ENCODE measurements at regions not wholly inside any gene's neighbourhood (a gene's known extent, or its start where the extent isn't known, plus 50 kb on each side); places are given as distances from the start of the nearest gene placed in this dataset.

DNA sequence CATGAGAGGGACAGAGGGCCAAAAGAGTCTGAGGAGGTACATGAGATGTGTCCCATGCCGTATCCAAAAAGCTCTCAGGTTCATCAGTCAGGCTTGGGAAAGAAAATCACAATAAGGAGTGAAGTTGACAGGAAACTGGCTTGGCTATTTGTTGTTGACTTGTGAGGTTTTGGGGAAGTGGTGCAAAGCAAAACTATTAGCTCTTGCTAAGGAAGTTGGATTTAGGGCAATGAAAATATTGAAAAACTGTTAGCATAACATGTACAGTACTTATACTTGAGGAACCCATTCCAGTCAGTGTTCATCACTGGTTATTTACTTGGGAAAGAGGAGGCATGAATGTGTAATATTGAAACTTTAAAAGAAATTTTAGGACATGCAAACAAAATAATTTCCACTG is 145.9 kb downstream of the DUSP6 start:
- no peak overlapping the region for H3K23ac ChIP-seq (ENCODE audit: low read depth, low read length, poor library complexity)
- H3K4me3 ChIP-seq (ENCODE audit: low read length in 2 of 2) = no peak overlapping the region
- H2BK15ac ChIP-seq (ENCODE audit: low read length) = no peak overlapping the region
- H2AK5ac ChIP-seq (ENCODE audit: low read depth, low read length) = no peak overlapping the region
- no peak for DNase-seq (ENCODE audit: low spot score)
- no peak overlapping the region for H3K14ac ChIP-seq (ENCODE audit: low read length)
- no peak overlapping the region for H4K8ac ChIP-seq (ENCODE audit: low read depth, low read length)
- no peak overlapping the region for H3K18ac ChIP-seq (ENCODE audit: low read length)
- no peaks in the 10 kb centered on the region for H3K36me3 ChIP-seq (replicated peaks in 1 of 2; ENCODE audit: control insufficient read depth in 2 of 2, insufficient read depth in 2 of 2, low read length in 2 of 2)
- no peaks in the 10 kb centered on the region for H3K27me3 ChIP-seq (ENCODE audit: control insufficient read depth in 3 of 3, insufficient read depth in 3 of 3, low read depth in 1 of 3, low read length in 3 of 3)
- H3K4me1 ChIP-seq (ENCODE audit: control insufficient read depth in 2 of 2, insufficient read depth in 1 of 2, low read depth in 1 of 2, low read length in 2 of 2) = peaks cover 3 to 20% of the 10 kb centered on the region in 2 donors
- no peak overlapping the region for H4K91ac ChIP-seq (ENCODE audit: low read depth, low read length, poor library complexity)
- no peaks in the 10 kb centered on the region for H3K9me3 ChIP-seq (replicated peaks in 1 of 2; ENCODE audit: control insufficient read depth in 2 of 2, insufficient read depth in 1 of 2, low read depth in 1 of 2, low read length in 2 of 2)
- no peak overlapping the region for H3K27ac ChIP-seq (replicated peaks; ENCODE audit: low read length)
- no peak overlapping the region for H3K9ac ChIP-seq (ENCODE audit: low read depth, low read length, poor library complexity)
- H3K79me1 ChIP-seq (ENCODE audit: low read depth, low read length) = no peaks in the 10 kb centered on the region
- H3K4me2 ChIP-seq (ENCODE audit: insufficient read depth, low read length, poor library complexity, severe bottlenecking) = no peak overlapping the region
- H2BK120ac ChIP-seq (ENCODE audit: low read depth, low read length) = no peak overlapping the region
- H2BK5ac ChIP-seq (ENCODE audit: low read length) = no peak overlapping the region
- no peak overlapping the region for H2AFZ ChIP-seq (ENCODE audit: low read length)
- H3K4ac ChIP-seq (ENCODE audit: low read length) = no peak overlapping the region
- H2BK12ac ChIP-seq (ENCODE audit: low read length) = no peak overlapping the region
- WGBS, 2 donors (ENCODE audit: extremely low coverage in 2 of 2, insufficient read length in 2 of 2, insufficient replicate concordance in 1 of 2) = no CpG with 5 or more reads among the region's 1 CpG

DNA sequence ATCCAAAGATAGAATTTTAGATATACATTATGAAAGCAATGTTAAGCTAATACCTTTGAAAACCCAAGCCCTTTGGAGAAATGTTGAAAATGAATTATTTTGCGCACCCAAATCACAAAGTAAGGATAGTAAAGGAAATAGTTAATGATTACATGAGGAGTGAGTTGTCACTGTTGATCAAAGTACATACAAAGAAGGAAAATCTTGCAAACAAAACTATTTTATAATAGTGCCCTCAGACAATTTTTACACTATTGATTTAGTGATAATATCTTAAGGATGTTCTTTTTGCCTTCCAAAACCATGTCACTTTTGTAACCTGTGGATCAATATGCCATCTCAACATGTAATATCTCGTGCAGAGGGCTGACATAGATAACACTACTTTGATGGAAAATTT is 146.8 kb downstream of the DUSP6 start:
- no peak overlapping the region for H2BK15ac ChIP-seq (ENCODE audit: low read length)
- H3K23ac ChIP-seq (ENCODE audit: low read depth, low read length, poor library complexity) = no peak overlapping the region
- H3K4ac ChIP-seq (ENCODE audit: low read length) = no peak overlapping the region
- H3K4me1 ChIP-seq (ENCODE audit: control insufficient read depth in 2 of 2, insufficient read depth in 1 of 2, low read depth in 1 of 2, low read length in 2 of 2) = peaks cover 3 to 18% of the 10 kb centered on the region in 2 donors
- H3K14ac ChIP-seq (ENCODE audit: low read length) = no peak overlapping the region
- H3K27ac ChIP-seq (replicated peaks; ENCODE audit: low read length) = no peak overlapping the region
- H3K9ac ChIP-seq (ENCODE audit: low read depth, low read length, poor library complexity) = no peak overlapping the region
- no peak overlapping the region for H3K18ac ChIP-seq (ENCODE audit: low read length)
- no peak overlapping the region for H2BK120ac ChIP-seq (ENCODE audit: low read depth, low read length)
- H3K27me3 ChIP-seq (ENCODE audit: control insufficient read depth in 3 of 3, insufficient read depth in 3 of 3, low read depth in 1 of 3, low read length in 3 of 3) = no peaks in the 10 kb centered on the region
- no CpG with 5 or more reads among the region's 2 CpGs for WGBS, 2 donors (ENCODE audit: extremely low coverage in 2 of 2, insufficient read length in 2 of 2, insufficient replicate concordance in 1 of 2)
- H3K79me1 ChIP-seq (ENCODE audit: low read depth, low read length) = no peaks in the 10 kb centered on the region
- H4K91ac ChIP-seq (ENCODE audit: low read depth, low read length, poor library complexity) = no peak overlapping the region
- H2AFZ ChIP-seq (ENCODE audit: low read length) = no peak overlapping the region
- H2BK12ac ChIP-seq (ENCODE audit: low read length) = no peak overlapping the region
- H3K4me3 ChIP-seq (ENCODE audit: low read length in 2 of 2) = no peak overlapping the region
- no peak overlapping the region for H3K4me2 ChIP-seq (ENCODE audit: insufficient read depth, low read length, poor library complexity, severe bottlenecking)
- H3K36me3 ChIP-seq (replicated peaks in 1 of 2; ENCODE audit: control insufficient read depth in 2 of 2, insufficient read depth in 2 of 2, low read length in 2 of 2) = no peaks in the 10 kb centered on the region
- no peak overlapping the region for H4K8ac ChIP-seq (ENCODE audit: low read depth, low read length)
- no peak for DNase-seq (ENCODE audit: low spot score)
- no peak overlapping the region for H2BK5ac ChIP-seq (ENCODE audit: low read length)
- H3K9me3 ChIP-seq (replicated peaks in 1 of 2; ENCODE audit: control insufficient read depth in 2 of 2, insufficient read depth in 1 of 2, low read depth in 1 of 2, low read length in 2 of 2) = no peaks in the 10 kb centered on the region
- no peak overlapping the region for H2AK5ac ChIP-seq (ENCODE audit: low read depth, low read length)

DNA sequence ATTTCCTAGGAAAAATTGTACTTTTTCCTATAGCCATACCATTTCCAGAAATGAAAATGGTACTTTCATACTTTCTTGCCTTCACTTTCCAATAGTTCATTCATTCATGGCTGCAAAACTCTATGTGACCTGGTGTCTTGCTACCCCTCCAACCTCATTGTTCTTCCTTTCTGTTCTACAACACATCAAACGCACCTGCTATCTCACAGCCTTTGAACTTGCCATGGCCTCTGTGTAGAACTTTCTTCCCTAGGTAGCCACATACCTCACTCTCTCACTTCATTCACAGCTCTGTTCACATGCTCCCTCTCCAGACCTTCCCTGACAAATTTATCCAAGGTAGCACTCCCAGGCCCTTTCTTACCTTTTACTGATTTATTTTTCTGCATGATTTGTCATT is 149.2 kb downstream of the DUSP6 start:
- no peak overlapping the region for H3K14ac ChIP-seq (ENCODE audit: low read length)

DNA sequence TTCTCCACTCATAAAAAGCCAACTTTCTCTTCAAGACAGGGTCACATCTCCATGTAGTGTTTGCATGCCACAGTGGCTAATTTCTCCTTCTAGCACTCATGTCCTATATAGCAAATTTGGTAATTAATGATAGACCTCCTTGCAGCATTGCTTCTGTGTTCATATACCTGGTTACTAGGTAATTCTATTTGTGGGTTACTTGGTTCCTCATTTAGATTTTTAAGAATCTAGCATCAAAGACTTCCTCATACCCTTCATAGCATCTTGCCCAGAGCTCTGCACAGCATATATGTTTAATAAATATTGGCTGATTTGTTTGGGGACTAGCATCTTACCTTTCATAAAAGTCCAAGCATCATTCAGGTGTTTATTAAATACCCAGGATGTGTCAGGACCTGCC is 152.1 kb downstream of the DUSP6 start:
- Histone ChIP-seq H3K18ac (ENCODE audit: low read length) (no peak overlapping the region), H3K27me3 (ENCODE audit: control insufficient read depth in 3 of 3, insufficient read depth in 3 of 3, low read depth in 1 of 3, low read length in 3 of 3) (no peaks in the 10 kb centered on the region), H3K9ac (ENCODE audit: low read depth, low read length, poor library complexity) (no peak overlapping the region), H3K27ac (replicated peaks; ENCODE audit: low read length) (no peak overlapping the region), H3K79me1 (ENCODE audit: low read depth, low read length) (no peaks in the 10 kb centered on the region), H2BK12ac (ENCODE audit: low read length) (no peak overlapping the region), H2AFZ (ENCODE audit: low read length) (no peak overlapping the region), H3K23ac (ENCODE audit: low read depth, low read length, poor library complexity) (no peak overlapping the region), H3K4me3 (ENCODE audit: low read length in 2 of 2) (no peak overlapping the region), H2BK5ac (ENCODE audit: low read length) (no peak overlapping the region), H4K8ac (ENCODE audit: low read depth, low read length) (no peak overlapping the region), H3K4ac (ENCODE audit: low read length) (no peak overlapping the region), H3K14ac (ENCODE audit: low read length) (no peak overlapping the region), H2BK15ac (ENCODE audit: low read length) (no peak overlapping the region), H3K4me1 (ENCODE audit: control insufficient read depth in 2 of 2, insufficient read depth in 1 of 2, low read depth in 1 of 2, low read length in 2 of 2) (no peaks in the 10 kb centered on the region), H3K4me2 (ENCODE audit: insufficient read depth, low read length, poor library complexity, severe bottlenecking) (no peak overlapping the region), H3K9me3 (replicated peaks in 1 of 2; ENCODE audit: control insufficient read depth in 2 of 2, insufficient read depth in 1 of 2, low read depth in 1 of 2, low read length in 2 of 2) (no peaks in the 10 kb centered on the region), H3K36me3 (replicated peaks in 1 of 2; ENCODE audit: control insufficient read depth in 2 of 2, insufficient read depth in 2 of 2, low read length in 2 of 2) (no peaks in the 10 kb centered on the region), H4K91ac (ENCODE audit: low read depth, low read length, poor library complexity) (no peak overlapping the region), H2AK5ac (ENCODE audit: low read depth, low read length) (no peak overlapping the region), H2BK120ac (ENCODE audit: low read depth, low read length) (no peak overlapping the region)
- no peak for DNase-seq (ENCODE audit: low spot score)

More for the DNA sequence above, 149.2 kb downstream of the DUSP6 start:
- H3K9me3 ChIP-seq (replicated peaks in 1 of 2; ENCODE audit: control insufficient read depth in 2 of 2, insufficient read depth in 1 of 2, low read depth in 1 of 2, low read length in 2 of 2) = no peaks in the 10 kb centered on the region
- H2BK12ac ChIP-seq (ENCODE audit: low read length) = no peak overlapping the region
- H3K18ac ChIP-seq (ENCODE audit: low read length) = no peak overlapping the region
- H2AFZ ChIP-seq (ENCODE audit: low read length) = no peak overlapping the region
- H3K27me3 ChIP-seq (ENCODE audit: control insufficient read depth in 3 of 3, insufficient read depth in 3 of 3, low read depth in 1 of 3, low read length in 3 of 3) = no peaks in the 10 kb centered on the region
- no peak overlapping the region for H3K4me3 ChIP-seq (ENCODE audit: low read length in 2 of 2)
- H3K4me1 ChIP-seq (ENCODE audit: control insufficient read depth in 2 of 2, insufficient read depth in 1 of 2, low read depth in 1 of 2, low read length in 2 of 2) = no peaks in the 10 kb centered on the region
- no peaks in the 10 kb centered on the region for H3K79me1 ChIP-seq (ENCODE audit: low read depth, low read length)
- no peak overlapping the region for H2AK5ac ChIP-seq (ENCODE audit: low read depth, low read length)
- DNase-seq (ENCODE audit: low spot score) = no peak
- no peak overlapping the region for H2BK120ac ChIP-seq (ENCODE audit: low read depth, low read length)
- H2BK15ac ChIP-seq (ENCODE audit: low read length) = no peak overlapping the region
- no peak overlapping the region for H4K91ac ChIP-seq (ENCODE audit: low read depth, low read length, poor library complexity)
- no peaks in the 10 kb centered on the region for H3K36me3 ChIP-seq (replicated peaks in 1 of 2; ENCODE audit: control insufficient read depth in 2 of 2, insufficient read depth in 2 of 2, low read length in 2 of 2)
- H3K27ac ChIP-seq (replicated peaks; ENCODE audit: low read length) = no peak overlapping the region
- no peak overlapping the region for H4K8ac ChIP-seq (ENCODE audit: low read depth, low read length)
- no peak overlapping the region for H3K4ac ChIP-seq (ENCODE audit: low read length)
- H3K9ac ChIP-seq (ENCODE audit: low read depth, low read length, poor library complexity) = no peak overlapping the region
- no peak overlapping the region for H2BK5ac ChIP-seq (ENCODE audit: low read length)
- no CpG with 5 or more reads among the region's 1 CpG for WGBS, 2 donors (ENCODE audit: extremely low coverage in 2 of 2, insufficient read length in 2 of 2, insufficient replicate concordance in 1 of 2)
- no peak overlapping the region for H3K23ac ChIP-seq (ENCODE audit: low read depth, low read length, poor library complexity)
- no peak overlapping the region for H3K4me2 ChIP-seq (ENCODE audit: insufficient read depth, low read length, poor library complexity, severe bottlenecking)

All from neuronal stem cell (in vitro differentiated cells).